GM10248 (cell line): ENCODE measurements at regions not wholly inside any gene's neighbourhood (a gene's known extent, or its start where the extent isn't known, plus 50 kb on each side); places are given as distances from the start of the nearest gene placed in this dataset.

Experiments
- CTCF ChIA-PET: fragments of 300-600 bp; sonication (Branson Sonifier 250); formaldehyde crosslinking; extraction: SDS; loops from one replicate; lab custom pipeline; 2021; ENCODE audit warnings: antibody characterized with exemption; lab: Yijun Ruan, JAX
- POLR2A ChIA-PET: fragments of 350-650 bp; sonication (Branson Sonifier 250); formaldehyde crosslinking; extraction: SDS; loops from one replicate; lab custom pipeline; 2020; ENCODE audit warnings: antibody characterized with exemption; lab: Yijun Ruan, JAX
- DNase-seq: peaks from one replicate; pipeline ENCODE4 v3.0.0; 2012; ENCODE audit errors: extremely low spot score
- TF ChIP-seq, protein P1 (sequence below): IDR thresholded peaks from 2 replicates; pipeline ENCODE4 v1.5.1; 2012; ENCODE audit warnings: mild to moderate bottlenecking, low read depth; ENCODE audit errors: extremely low read depth, missing control alignments, control extremely low read depth

DNA sequence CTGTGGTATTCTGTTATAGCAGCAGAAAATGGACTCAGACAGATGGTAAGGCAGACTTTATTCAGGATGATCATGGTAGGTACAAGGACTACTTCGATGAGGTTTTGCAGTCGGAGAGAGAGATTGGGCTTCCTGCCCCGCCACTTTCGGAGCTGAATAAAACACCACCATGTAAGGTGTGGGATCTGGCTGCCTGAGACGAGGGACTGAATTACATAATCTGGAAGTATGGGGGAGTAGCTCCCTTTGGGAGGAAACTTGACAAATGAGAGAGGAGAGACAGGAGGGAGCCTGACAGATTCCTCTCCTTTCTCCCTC lies 255.5 kb upstream of the GATB start:
- ChIA-PET CTCF (no interaction called here), POLR2A (no interaction called here)
- TF ChIP-seq, protein P1, sequence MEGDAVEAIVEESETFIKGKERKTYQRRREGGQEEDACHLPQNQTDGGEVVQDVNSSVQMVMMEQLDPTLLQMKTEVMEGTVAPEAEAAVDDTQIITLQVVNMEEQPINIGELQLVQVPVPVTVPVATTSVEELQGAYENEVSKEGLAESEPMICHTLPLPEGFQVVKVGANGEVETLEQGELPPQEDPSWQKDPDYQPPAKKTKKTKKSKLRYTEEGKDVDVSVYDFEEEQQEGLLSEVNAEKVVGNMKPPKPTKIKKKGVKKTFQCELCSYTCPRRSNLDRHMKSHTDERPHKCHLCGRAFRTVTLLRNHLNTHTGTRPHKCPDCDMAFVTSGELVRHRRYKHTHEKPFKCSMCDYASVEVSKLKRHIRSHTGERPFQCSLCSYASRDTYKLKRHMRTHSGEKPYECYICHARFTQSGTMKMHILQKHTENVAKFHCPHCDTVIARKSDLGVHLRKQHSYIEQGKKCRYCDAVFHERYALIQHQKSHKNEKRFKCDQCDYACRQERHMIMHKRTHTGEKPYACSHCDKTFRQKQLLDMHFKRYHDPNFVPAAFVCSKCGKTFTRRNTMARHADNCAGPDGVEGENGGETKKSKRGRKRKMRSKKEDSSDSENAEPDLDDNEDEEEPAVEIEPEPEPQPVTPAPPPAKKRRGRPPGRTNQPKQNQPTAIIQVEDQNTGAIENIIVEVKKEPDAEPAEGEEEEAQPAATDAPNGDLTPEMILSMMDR, result no peak
- no peak for DNase-seq

- TF ChIP-seq, protein P1, result no peak
- ChIA-PET POLR2A (no interaction called here), CTCF (interaction anchor here (0.9 kb wide), 1 partner anchor 26 kb away, joined by 3 read pairs; no protein-coding TSS in a partner anchor)
- no peak for DNase-seq
These were observed 254.9 kb upstream of the GATB start for GRCh38 chr4:152015597-152016302.

DNA sequence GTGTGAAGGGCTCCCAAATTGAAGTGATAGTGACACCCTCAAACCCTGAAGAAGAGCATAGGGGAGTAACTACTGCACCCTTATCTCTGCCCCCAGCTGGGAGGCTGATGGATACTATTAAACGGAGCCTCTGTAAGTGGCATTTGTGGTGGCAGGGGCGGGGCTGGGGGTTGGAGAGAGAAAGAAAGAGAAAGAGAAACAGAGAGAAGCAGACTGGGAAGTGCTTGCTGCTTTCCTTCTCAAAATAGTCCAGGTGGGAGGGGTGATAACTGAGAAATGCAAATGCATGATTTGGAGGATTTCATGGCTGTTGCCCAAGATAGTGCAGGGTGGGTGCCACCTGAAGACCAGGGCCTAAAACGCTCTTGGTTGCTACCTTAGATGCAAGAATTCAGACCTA lies 253.5 kb upstream of the GATB start:
- POLR2A ChIA-PET, result no interaction called here
- TF ChIP-seq, protein P1, result no peak
- DNase-seq, result peak; percentile 50
- CTCF ChIA-PET, result interaction anchor here (1.2 to 1.6 kb wide), 2 partner anchors 18 to 31 kb away, joined by 3 to 5 read pairs; no protein-coding TSS in a partner anchor

DNA sequence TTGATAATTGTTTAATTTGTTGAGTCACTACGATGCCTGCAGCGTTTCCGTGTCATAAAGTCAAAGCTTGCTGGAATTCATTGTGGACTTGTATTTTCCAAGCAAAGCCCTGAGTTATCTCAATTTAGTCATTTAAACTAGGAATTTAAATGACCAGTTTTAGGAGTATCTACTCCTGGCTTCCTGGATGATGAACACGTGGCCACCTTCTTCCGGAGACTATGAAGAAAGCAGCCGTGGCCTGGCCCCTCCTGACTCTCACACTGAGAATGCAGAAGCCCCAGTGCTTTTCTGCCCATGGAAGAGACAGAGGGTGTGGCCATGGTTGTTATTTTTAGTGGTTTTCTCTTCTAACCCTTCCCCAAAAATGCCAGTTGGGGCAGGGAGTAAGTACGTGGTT lies 250.7 kb upstream of the GATB start:
- DNase-seq, result no peak
- TF ChIP-seq, protein P1, result no peak
- POLR2A ChIA-PET, result no interaction called here
- CTCF ChIA-PET, result interaction anchor here (1.0 kb wide), 1 partner anchor 209 kb away, joined by 3 read pairs; no protein-coding TSS in a partner anchor

- DNase-seq, result no peak
- TF ChIP-seq, protein P1, result no peak
- ChIA-PET POLR2A (no interaction called here), CTCF (interaction anchor here (1.0 to 1.3 kb wide), 2 partner anchors 10 to 208 kb away, joined by 3 to 6 read pairs; no protein-coding TSS in a partner anchor)
These were observed 249.9 kb upstream of the GATB start for GRCh38 chr4:152010710-152011079.

DNA sequence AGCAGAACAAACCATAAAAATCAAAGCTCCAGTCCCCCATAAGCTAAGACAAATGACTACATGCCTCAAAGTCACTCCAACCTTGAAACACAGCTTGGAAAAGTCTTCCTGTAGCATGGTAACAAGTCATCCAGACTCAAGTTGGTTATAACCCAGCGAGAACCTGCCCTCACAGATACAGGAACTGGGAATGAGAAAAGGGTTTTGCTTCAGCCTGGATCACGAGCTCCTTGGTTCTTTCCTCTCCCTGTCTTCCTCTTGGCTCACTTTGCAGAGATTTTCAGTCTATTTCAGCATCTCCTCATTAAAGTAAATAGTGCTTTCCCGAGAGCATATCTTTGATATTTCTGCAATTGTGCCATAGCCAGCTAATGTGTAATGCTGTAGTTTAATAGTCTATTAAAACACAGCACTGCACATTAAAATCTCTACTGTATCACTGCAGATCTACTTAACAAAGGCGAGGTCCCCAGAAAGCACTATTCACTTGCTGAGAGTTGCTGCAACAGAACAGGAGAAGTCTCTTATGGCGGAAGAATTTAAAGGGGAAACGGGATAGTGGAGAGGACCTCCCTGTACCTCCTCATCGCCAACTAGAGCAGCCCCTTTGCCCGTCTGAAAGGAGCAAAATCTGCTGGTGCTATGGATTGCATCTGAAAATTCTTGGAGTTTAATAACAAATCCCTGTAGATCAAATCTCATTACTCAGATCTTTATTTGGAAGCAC lies 249.3 kb upstream of the GATB start:
- POLR2A ChIA-PET, result no interaction called here
- DNase-seq, result no peak
- TF ChIP-seq, protein P1, result no peak
- CTCF ChIA-PET, result interaction anchor here (0.9 to 1.3 kb wide), 3 partner anchors 10 to 35 kb away, joined by 3 to 6 read pairs (median 3); no protein-coding TSS in a partner anchor
